ENCODE measurements at regions not wholly inside any gene's neighbourhood (a gene's known extent, or its start where the extent isn't known, plus 50 kb on each side); places are given as distances from the start of the nearest gene placed in this dataset.

GRCh38 chr2:150542172-150542571 is 54.7 kb upstream of the RND3 start:
- Histone ChIP-seq H3K27ac (ENCODE audit: low read depth, low read length) (no peak overlapping the region), H3K4me3 (ENCODE audit: low read depth in 1 of 2, low read length in 2 of 2) (no peak overlapping the region)

DNA sequence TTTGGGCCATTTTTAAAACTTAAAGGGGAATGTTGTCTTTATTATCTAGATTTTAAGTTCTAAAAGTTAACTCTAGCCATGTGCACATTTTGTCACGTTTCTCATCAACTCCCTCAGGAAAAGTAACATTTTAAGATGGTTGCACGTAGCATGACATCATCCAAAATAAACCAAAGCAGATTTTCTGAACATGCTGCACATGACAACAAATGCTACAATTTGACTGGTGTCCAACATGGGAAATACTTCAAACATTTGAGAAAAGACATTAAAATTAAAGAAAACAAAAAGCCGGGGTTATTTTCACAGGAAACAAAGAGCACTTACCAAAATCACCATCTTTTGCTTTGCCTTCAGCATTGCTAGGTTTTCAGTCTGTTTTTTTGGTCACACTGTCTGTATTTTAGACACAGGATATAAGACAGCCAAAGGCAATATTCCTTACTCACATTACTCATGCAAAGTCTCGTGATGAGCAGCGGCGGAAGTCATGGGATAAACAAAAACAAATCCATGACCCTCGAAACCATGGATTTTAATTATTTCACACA is 51.3 kb upstream of the RND3 start:
- H3K27ac ChIP-seq (ENCODE audit: low read depth, low read length), result no peak overlapping the region
- no peak overlapping the region for H3K4me3 ChIP-seq (ENCODE audit: low read depth in 1 of 2, low read length in 2 of 2)
- no peaks in the 10 kb centered on the region for H3K4me1 ChIP-seq (ENCODE audit: control insufficient read depth in 1 of 2, insufficient read depth in 2 of 2, low read length in 2 of 2)
- no peaks in the 10 kb centered on the region for H3K9me3 ChIP-seq (ENCODE audit: control insufficient read depth in 1 of 2, low read length in 2 of 2)
- no peaks in the 10 kb centered on the region for H3K27me3 ChIP-seq (ENCODE audit: control insufficient read depth in 1 of 2, insufficient read depth in 2 of 2, low read length in 2 of 2)
- H3K36me3 ChIP-seq (ENCODE audit: control insufficient read depth in 1 of 2, insufficient read depth in 2 of 2, low read length in 2 of 2), result no peaks in the 10 kb centered on the region
- H3K9ac ChIP-seq (ENCODE audit: low read depth in 1 of 2, low read length in 2 of 2), result no peak overlapping the region

More at GRCh38 chr2:150542172-150542571, 54.7 kb upstream of the RND3 start:
- H3K9me3 ChIP-seq (ENCODE audit: control insufficient read depth in 1 of 2, low read length in 2 of 2), result no peaks in the 10 kb centered on the region
- no peak overlapping the region for H3K9ac ChIP-seq (ENCODE audit: low read depth in 1 of 2, low read length in 2 of 2)
- H3K27me3 ChIP-seq (ENCODE audit: control insufficient read depth in 1 of 2, insufficient read depth in 2 of 2, low read length in 2 of 2), result no peaks in the 10 kb centered on the region
- H3K36me3 ChIP-seq (ENCODE audit: control insufficient read depth in 1 of 2, insufficient read depth in 2 of 2, low read length in 2 of 2), result no peaks in the 10 kb centered on the region
- H3K4me1 ChIP-seq (ENCODE audit: control insufficient read depth in 1 of 2, insufficient read depth in 2 of 2, low read length in 2 of 2), result no peaks in the 10 kb centered on the region
